Endodermal cell (in vitro differentiated cells): ENCODE measurements at regions not wholly inside any gene's neighbourhood (a gene's known extent, or its start where the extent isn't known, plus 50 kb on each side); places are given as distances from the start of the nearest gene placed in this dataset.

Experiments
- DNase-seq: peaks from one replicate; pipeline ENCODE4 v3.0.0-alpha.2; 2017
- H3K27ac ChIP-seq: 2 replicates; pipeline ENCODE4 v1.5.1; 2013; ENCODE audit warnings: mild to moderate bottlenecking, low read depth, low read length, moderate library complexity
- H3K27me3 ChIP-seq: 2 replicates; pipeline ENCODE4 v1.6.1; 2013; ENCODE audit warnings: mild to moderate bottlenecking, low read length, moderate library complexity; ENCODE audit not compliant: insufficient read depth, control insufficient read depth, poor library complexity, severe bottlenecking
- H3K36me3 ChIP-seq: 2 replicates; pipeline ENCODE4 v1.7.0; 2013; ENCODE audit warnings: mild to moderate bottlenecking, low read length, moderate library complexity; ENCODE audit not compliant: control insufficient read depth, insufficient read depth
- H3K4me1 ChIP-seq: one replicate; pipeline ENCODE4 v1.7.0; 2013; ENCODE audit warnings: low read length; ENCODE audit not compliant: control insufficient read depth, insufficient read depth
- H3K4me3 ChIP-seq: 2 replicates; pipeline ENCODE4 v1.5.1; 2013; ENCODE audit warnings: mild to moderate bottlenecking, low read length, moderate library complexity
- H3K9ac ChIP-seq: 2 replicates; pipeline ENCODE4 v1.6.1; 2013; ENCODE audit warnings: mild to moderate bottlenecking, low read length, moderate library complexity; ENCODE audit not compliant: poor library complexity, severe bottlenecking; ENCODE audit errors: extremely low read depth
- H3K9me3 ChIP-seq: 2 replicates; pipeline ENCODE4 v1.6.1; 2013; ENCODE audit warnings: mild to moderate bottlenecking, low read length, moderate library complexity; ENCODE audit not compliant: control insufficient read depth
- H3K27ac Mint-ChIP-seq: 2 replicates; pipeline ENCODE4 v1.8.0; 2020; ENCODE audit warnings: mixed read lengths
- H3K27me3 Mint-ChIP-seq: 2 replicates; pipeline ENCODE4 v1.8.0; 2021; ENCODE audit warnings: mild to moderate bottlenecking, mixed read lengths; ENCODE audit not compliant: insufficient read depth
- H3K36me3 Mint-ChIP-seq: 2 replicates; pipeline ENCODE4 v1.8.0; 2020; ENCODE audit warnings: low read depth, mixed read lengths
- H3K4me1 Mint-ChIP-seq: 2 replicates; pipeline ENCODE4 v1.8.0; 2020; ENCODE audit warnings: mixed read lengths
- H3K4me3 Mint-ChIP-seq: 2 replicates; pipeline ENCODE4 v1.8.0; 2020; ENCODE audit warnings: mild to moderate bottlenecking, moderate library complexity, mixed read lengths
- H3K9me3 Mint-ChIP-seq: 2 replicates; pipeline ENCODE4 v1.8.0; 2020; ENCODE audit warnings: mild to moderate bottlenecking, mixed read lengths
- CTCF ChIP-seq: fragments of 200-600 bp; sonication (generic); conservative IDR thresholded peaks from 2 replicates; pipeline ENCODE4 v1.5.0; 2021; ENCODE audit warnings: antibody characterized with exemption, mild to moderate bottlenecking
- WGBS, 2 experiments: methylation state at CpG; one replicate each; pipeline versions ENCODE4 v1.1.5 to v1.1.7; 2013; ENCODE audit warnings: missing lambda C conversion rate in 2 of 2, mixed read lengths in 1 of 2; ENCODE audit not compliant: insufficient coverage in 1 of 2, insufficient read length in 1 of 2; 5-methylcytosine and 5-hydroxymethylcytosine counted together

- no peak overlapping the region for H3K9ac ChIP-seq
- no peak overlapping the region for H3K4me3 ChIP-seq
- H3K4me1 ChIP-seq: no peaks in the 10 kb centered on the region
- H3K9me3 ChIP-seq: no peaks in the 10 kb centered on the region
- H3K9me3 Mint-ChIP-seq: no peaks in the 10 kb centered on the region
- no peaks in the 10 kb centered on the region for H3K27me3 ChIP-seq
- H3K36me3 Mint-ChIP-seq: no peaks in the 10 kb centered on the region
- no peak overlapping the region for H3K27ac ChIP-seq
- no peak for TF ChIP-seq CTCF
- no peaks in the 10 kb centered on the region for H3K4me1 Mint-ChIP-seq
- no peaks in the 10 kb centered on the region for H3K36me3 ChIP-seq
- no peak overlapping the region for H3K4me3 Mint-ChIP-seq
- no peak for DNase-seq
- H3K27me3 Mint-ChIP-seq: no peaks in the 10 kb centered on the region
- H3K27ac Mint-ChIP-seq: no peak overlapping the region
Observed at GRCh38 chr6:132122176-132122575, 171.0 kb upstream of the CCN2 start.

- Mint-ChIP-seq H3K4me1 (no peaks in the 10 kb centered on the region), H3K4me3 (no peak overlapping the region), H3K36me3 (no peaks in the 10 kb centered on the region), H3K27ac (no peak overlapping the region), H3K9me3 (no peaks in the 10 kb centered on the region), H3K27me3 (no peaks in the 10 kb centered on the region)
- no peaks in the 10 kb centered on the region for H3K9me3 ChIP-seq
- no peak overlapping the region for H3K27ac ChIP-seq
- H3K4me1 ChIP-seq: no peaks in the 10 kb centered on the region
- H3K27me3 ChIP-seq: no peaks in the 10 kb centered on the region
- no peak overlapping the region for H3K9ac ChIP-seq
- TF ChIP-seq CTCF: no peak
- no peak overlapping the region for H3K4me3 ChIP-seq
- WGBS, 2 experiments: 93 to 100% methylated on average over 1 of the region's 1 CpG
- DNase-seq: no peak
- H3K36me3 ChIP-seq: no peaks in the 10 kb centered on the region
Observed at GRCh38 chr6:132118144-132118543, 167.0 kb upstream of the CCN2 start.

GRCh38 chr6:132115714-132116366 lies 164.7 kb upstream of the CCN2 start:
- H3K9ac ChIP-seq: no peak overlapping the region
- H3K27me3 ChIP-seq: no peaks in the 10 kb centered on the region
- H3K9me3 Mint-ChIP-seq: no peaks in the 10 kb centered on the region
- H3K4me3 ChIP-seq: no peak overlapping the region
- no peak for DNase-seq
- no peaks in the 10 kb centered on the region for H3K4me1 Mint-ChIP-seq
- no peaks in the 10 kb centered on the region for H3K27me3 Mint-ChIP-seq
- H3K9me3 ChIP-seq: no peaks in the 10 kb centered on the region
- no peak overlapping the region for H3K27ac ChIP-seq
- no peak for TF ChIP-seq CTCF
- no peaks in the 10 kb centered on the region for H3K4me1 ChIP-seq
- no peaks in the 10 kb centered on the region for H3K36me3 ChIP-seq
- H3K4me3 Mint-ChIP-seq: no peak overlapping the region
- H3K27ac Mint-ChIP-seq: no peak overlapping the region
- no peaks in the 10 kb centered on the region for H3K36me3 Mint-ChIP-seq
- WGBS, 2 experiments: 87 to 88% methylated on average over 6 to 7 of the region's 7 CpGs
